ENCODE measurements at regions not wholly inside any gene's neighbourhood (a gene's known extent, or its start where the extent isn't known, plus 50 kb on each side); places are given as distances from the start of the nearest gene placed in this dataset.

DNA sequence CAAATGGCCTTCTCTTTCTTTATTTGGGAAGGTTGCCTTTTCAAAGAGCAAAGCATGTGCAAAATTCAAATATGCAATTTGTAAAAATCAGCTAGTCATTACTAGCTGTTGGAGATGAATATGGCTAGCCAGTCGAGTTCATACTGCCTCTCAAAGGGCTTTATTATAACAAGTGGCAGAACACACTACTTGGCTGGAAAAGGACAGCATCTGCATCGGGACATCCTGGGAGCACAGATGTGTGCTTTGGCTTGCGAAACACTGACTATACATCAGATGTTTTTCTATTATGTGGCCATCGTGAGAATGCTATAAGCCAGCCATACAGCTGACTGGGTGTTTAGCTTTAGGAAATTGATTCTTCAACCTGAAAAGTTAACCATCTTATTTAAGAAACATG is 424.2 kb downstream of the KCTD12 start (continued):
- TF ChIP-seq CHD2 (IDR thresholded peaks at IDR 0.05; ENCODE audit: low read length), result no peak
- no peak for TF ChIP-seq KDM1A (IDR thresholded peaks at IDR 0.05; ENCODE audit: borderline replicate concordance, low read length)
- TF ChIP-seq SIRT6 (IDR thresholded peaks at IDR 0.05; ENCODE audit: low read length), result no peak
- no peak for TF ChIP-seq KDM5A (IDR thresholded peaks at IDR 0.05; ENCODE audit: low read length)
- TF ChIP-seq SP2 (IDR thresholded peaks at IDR 0.05; ENCODE audit: low read length), result no peak
- no peak for TF ChIP-seq TBP (IDR thresholded peaks at IDR 0.05; ENCODE audit: low read depth, low read length)
- TF ChIP-seq, protein P1, sequence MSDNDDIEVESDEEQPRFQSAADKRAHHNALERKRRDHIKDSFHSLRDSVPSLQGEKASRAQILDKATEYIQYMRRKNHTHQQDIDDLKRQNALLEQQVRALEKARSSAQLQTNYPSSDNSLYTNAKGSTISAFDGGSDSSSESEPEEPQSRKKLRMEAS (IDR thresholded peaks at IDR 0.05), result no peak
- no peak for TF ChIP-seq ZNF274 (IDR thresholded peaks at IDR 0.05; ENCODE audit: borderline replicate concordance, extremely low read depth, low read length)
- TF ChIP-seq POLR2AphosphoS5 (IDR thresholded peaks at IDR 0.05; ENCODE audit: low read depth, low read length), result no peak
- no peak for TF ChIP-seq PHF8 (conservative IDR thresholded peaks at IDR 0.05; ENCODE audit: low read depth, low read length)

Data from H1 (cell line).